Caco-2 (cell line): ENCODE measurements at regions not wholly inside any gene's neighbourhood (a gene's known extent, or its start where the extent isn't known, plus 50 kb on each side); places are given as distances from the start of the nearest gene placed in this dataset.

Source experiments
- BruUV-seq: library from RNA; stranded (reverse); fragments of 400-500 nt; replicated peaks from 2 replicates; lab custom pipeline; 2021; lab: Mats Ljungman, UMichigan
- CTCF ChIA-PET: fragments of 300-600 bp; sonication (Branson Sonifier 250); formaldehyde crosslinking; loops from one replicate; lab custom pipeline; 2022; ENCODE audit warnings: antibody characterized with exemption; lab: Charles Lee
- POLR2A ChIA-PET: fragments of 300-600 bp; sonication (Branson Sonifier 250); formaldehyde crosslinking; loops from one replicate; lab custom pipeline; 2022; ENCODE audit warnings: antibody characterized with exemption; lab: Charles Lee
- DNase-seq, 2 experiments: peaks; one replicate each; pipeline versions ENCODE4 v3.0.0 to v3.0.0-alpha.2; 2020 to 2022
- H3K27me3 ChIP-seq: replicated peaks from 2 replicates; pipeline ENCODE4 v1.6.0; 2011; ENCODE audit warnings: low read length; ENCODE audit not compliant: control insufficient read depth, insufficient read depth
- H3K36me3 ChIP-seq: 2 replicates; pipeline ENCODE4 v1.5.1; 2011; ENCODE audit warnings: low read length; ENCODE audit not compliant: control insufficient read depth, insufficient read depth
- H3K4me1 ChIP-seq: fragments of 250-450 bp; sonication (Bioruptor Pico); 2 replicates; pipeline ENCODE4 v1.5.1; 2020; ENCODE audit warnings: mild to moderate bottlenecking
- H3K4me3 ChIP-seq: 2 replicates; pipeline ENCODE4 v1.5.1; 2011; ENCODE audit warnings: low read depth, mild to moderate bottlenecking, control low read depth, low read length
- H3K9me3 ChIP-seq: fragments of 250-450 bp; sonication (Bioruptor Pico); 2 replicates; pipeline ENCODE4 v1.5.1; 2020; ENCODE audit warnings: mild to moderate bottlenecking, moderate library complexity
- H3K27ac Mint-ChIP-seq: one replicate; pipeline ENCODE4 v1.8.0; 2022; ENCODE audit warnings: mixed read lengths; ENCODE audit not compliant: unreplicated experiment
- H3K27me3 Mint-ChIP-seq: one replicate; pipeline ENCODE4 v1.8.0; 2022; ENCODE audit warnings: mixed read lengths; ENCODE audit not compliant: insufficient read depth, unreplicated experiment
- H3K36me3 Mint-ChIP-seq: one replicate; pipeline ENCODE4 v1.8.0; 2022; ENCODE audit warnings: mild to moderate bottlenecking, mixed read lengths; ENCODE audit not compliant: insufficient read depth, unreplicated experiment
- H3K4me1 Mint-ChIP-seq: one replicate; pipeline ENCODE4 v1.8.0; 2022; ENCODE audit warnings: low read depth, mixed read lengths; ENCODE audit not compliant: unreplicated experiment
- H3K4me3 Mint-ChIP-seq: one replicate; pipeline ENCODE4 v1.8.0; 2022; ENCODE audit warnings: mild to moderate bottlenecking, moderate library complexity, mixed read lengths; ENCODE audit not compliant: unreplicated experiment
- H3K9me3 Mint-ChIP-seq: one replicate; pipeline ENCODE4 v1.8.0; 2022; ENCODE audit warnings: mixed read lengths; ENCODE audit not compliant: unreplicated experiment
- intact Hi-C: fragments of 100-400 bp; cut with micrococcal nuclease; formaldehyde crosslinking; loops from one replicate; pipeline ENCODE4 v1.10.0; 2022; ENCODE audit not compliant: unreplicated experiment
- TF ChIP-seq, protein P1 (sequence below), 2 experiments: fragments of 200-600 bp in 1 of 2; IDR thresholded peaks; 1 replicate in 1 of 2; 2 replicates in 1 of 2; pipeline versions ENCODE4 v1.5.1 to v1.8.0; 2011 to 2022; ENCODE audit warnings: antibody characterized with exemption in 1 of 2, control low read depth in 1 of 2, inconsistent platforms in 1 of 2, low read depth in 1 of 2, low read length in 1 of 2, mild to moderate bottlenecking in 1 of 2, moderate library complexity in 1 of 2; ENCODE audit not compliant: insufficient read depth in 1 of 2, severe bottlenecking in 1 of 2, unreplicated experiment in 1 of 2

DNA sequence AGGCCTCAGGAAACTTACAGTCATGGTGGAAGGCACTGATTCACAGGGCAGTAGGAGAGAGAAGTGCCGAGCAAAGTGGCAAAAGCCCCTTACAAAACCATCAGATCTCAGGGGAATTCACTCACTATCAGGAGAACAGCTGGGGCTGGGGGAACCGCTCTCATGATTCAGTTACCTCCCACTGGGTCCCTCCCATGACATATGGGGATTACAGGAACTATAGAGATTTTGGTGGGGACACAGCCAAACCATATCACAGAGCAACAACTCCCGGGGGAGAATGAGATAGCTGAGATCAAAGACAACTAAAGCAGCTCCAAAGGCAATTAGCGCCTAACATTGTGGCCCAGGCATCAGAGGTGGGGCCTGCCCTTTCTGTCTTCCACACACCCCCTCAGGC, 85.4 kb upstream of the VOPP1 start:
- H3K27me3 ChIP-seq = no peaks in the 10 kb centered on the region
- H3K36me3 Mint-ChIP-seq = no peaks in the 10 kb centered on the region
- H3K9me3 ChIP-seq = no peaks in the 10 kb centered on the region
- BruUV-seq = no TSS peak
- DNase-seq = no peak
- intact Hi-C loops = no loop called here
- H3K27ac Mint-ChIP-seq = no peak overlapping the region
- no peaks in the 10 kb centered on the region for H3K9me3 Mint-ChIP-seq
- H3K4me1 ChIP-seq = no peaks in the 10 kb centered on the region
- H3K4me1 Mint-ChIP-seq = no peaks in the 10 kb centered on the region
- H3K27me3 Mint-ChIP-seq = peaks cover 4% of the 10 kb centered on the region
- H3K36me3 ChIP-seq = no peaks in the 10 kb centered on the region
- CTCF ChIA-PET = no interaction called here
- H3K4me3 Mint-ChIP-seq = no peak overlapping the region
- TF ChIP-seq, protein P1, sequence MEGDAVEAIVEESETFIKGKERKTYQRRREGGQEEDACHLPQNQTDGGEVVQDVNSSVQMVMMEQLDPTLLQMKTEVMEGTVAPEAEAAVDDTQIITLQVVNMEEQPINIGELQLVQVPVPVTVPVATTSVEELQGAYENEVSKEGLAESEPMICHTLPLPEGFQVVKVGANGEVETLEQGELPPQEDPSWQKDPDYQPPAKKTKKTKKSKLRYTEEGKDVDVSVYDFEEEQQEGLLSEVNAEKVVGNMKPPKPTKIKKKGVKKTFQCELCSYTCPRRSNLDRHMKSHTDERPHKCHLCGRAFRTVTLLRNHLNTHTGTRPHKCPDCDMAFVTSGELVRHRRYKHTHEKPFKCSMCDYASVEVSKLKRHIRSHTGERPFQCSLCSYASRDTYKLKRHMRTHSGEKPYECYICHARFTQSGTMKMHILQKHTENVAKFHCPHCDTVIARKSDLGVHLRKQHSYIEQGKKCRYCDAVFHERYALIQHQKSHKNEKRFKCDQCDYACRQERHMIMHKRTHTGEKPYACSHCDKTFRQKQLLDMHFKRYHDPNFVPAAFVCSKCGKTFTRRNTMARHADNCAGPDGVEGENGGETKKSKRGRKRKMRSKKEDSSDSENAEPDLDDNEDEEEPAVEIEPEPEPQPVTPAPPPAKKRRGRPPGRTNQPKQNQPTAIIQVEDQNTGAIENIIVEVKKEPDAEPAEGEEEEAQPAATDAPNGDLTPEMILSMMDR (IDR thresholded peaks at IDR 0.05; ENCODE audit: insufficient read depth in 1 of 2, low read depth in 1 of 2, low read length in 1 of 2, severe bottlenecking in 1 of 2, unreplicated experiment in 1 of 2) = no peak
- no peak overlapping the region for H3K4me3 ChIP-seq
- POLR2A ChIA-PET = no interaction called here

DNA sequence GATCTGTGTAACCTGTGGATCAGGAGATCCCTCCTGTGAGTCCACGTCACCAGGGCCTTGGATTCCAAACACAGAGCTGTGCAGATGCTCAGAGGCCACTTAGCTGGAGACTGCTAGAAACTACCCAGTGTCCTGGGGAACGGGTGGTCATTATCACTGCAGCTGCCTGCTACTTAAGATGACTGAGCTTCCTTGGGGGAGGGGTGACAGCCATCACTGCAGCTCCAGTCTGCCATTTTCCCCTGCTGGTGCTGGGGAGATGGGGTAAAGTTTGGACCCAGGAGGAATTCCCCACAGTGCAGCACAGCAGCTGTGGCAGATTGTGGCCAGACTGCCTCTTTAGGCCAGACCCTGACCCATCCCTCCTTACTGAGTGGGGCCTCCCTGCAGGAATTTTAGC, 78.8 kb upstream of the VOPP1 start:
- Histone ChIP-seq H3K4me3 (no peak overlapping the region), H3K4me1 (no peaks in the 10 kb centered on the region), H3K9me3 (no peaks in the 10 kb centered on the region), H3K36me3 (no peaks in the 10 kb centered on the region), H3K27me3 (no peaks in the 10 kb centered on the region)
- ChIA-PET POLR2A (no interaction called here), CTCF (no interaction called here)
- Mint-ChIP-seq H3K9me3 (no peaks in the 10 kb centered on the region), H3K36me3 (no peaks in the 10 kb centered on the region), H3K27ac (no peak overlapping the region), H3K4me3 (no peak overlapping the region), H3K27me3 (peaks cover 4% of the 10 kb centered on the region), H3K4me1 (no peaks in the 10 kb centered on the region)
- BruUV-seq = no TSS peak
- TF ChIP-seq, protein P1 (IDR thresholded peaks at IDR 0.05; ENCODE audit: insufficient read depth in 1 of 2, low read depth in 1 of 2, low read length in 1 of 2, severe bottlenecking in 1 of 2, unreplicated experiment in 1 of 2) = no peak
- DNase-seq = no peak
- intact Hi-C loops = no loop called here

DNA sequence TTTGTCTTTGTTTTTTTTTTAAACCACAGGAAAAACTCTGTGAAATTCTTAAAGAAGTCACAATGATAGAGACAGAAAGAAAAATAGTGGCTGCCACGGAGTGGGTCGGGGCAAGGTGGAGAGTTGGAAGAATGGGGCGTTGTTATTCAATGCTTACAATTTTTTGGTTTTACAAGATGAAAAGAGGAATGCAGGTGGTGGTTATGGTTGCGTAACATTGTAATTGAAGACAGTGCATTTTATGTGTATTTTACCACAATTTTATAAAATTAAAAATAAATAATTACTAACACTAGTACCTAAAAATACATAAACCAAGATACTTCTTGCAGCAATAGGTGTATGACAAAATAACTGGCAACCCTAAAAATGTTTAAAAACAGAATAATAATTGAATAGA, 76.9 kb upstream of the VOPP1 start:
- H3K36me3 ChIP-seq = no peaks in the 10 kb centered on the region
- no peaks in the 10 kb centered on the region for H3K27me3 ChIP-seq
- no peaks in the 10 kb centered on the region for H3K36me3 Mint-ChIP-seq
- intact Hi-C loops = no loop called here
- POLR2A ChIA-PET = no interaction called here
- peaks cover 3% of the 10 kb centered on the region for H3K27me3 Mint-ChIP-seq
- no peak for DNase-seq
- no peaks in the 10 kb centered on the region for H3K9me3 Mint-ChIP-seq
- no peaks in the 10 kb centered on the region for H3K9me3 ChIP-seq
- H3K4me1 ChIP-seq = no peaks in the 10 kb centered on the region
- TF ChIP-seq, protein P1 (IDR thresholded peaks at IDR 0.05; ENCODE audit: insufficient read depth in 1 of 2, low read depth in 1 of 2, low read length in 1 of 2, severe bottlenecking in 1 of 2, unreplicated experiment in 1 of 2) = no peak
- no peak overlapping the region for H3K4me3 Mint-ChIP-seq
- CTCF ChIA-PET = no interaction called here
- no peak overlapping the region for H3K27ac Mint-ChIP-seq
- H3K4me1 Mint-ChIP-seq = no peaks in the 10 kb centered on the region
- BruUV-seq = no TSS peak
- H3K4me3 ChIP-seq = no peak overlapping the region
